CD14-positive monocyte (primary cell): ENCODE measurements at regions not wholly inside any gene's neighbourhood (a gene's known extent, or its start where the extent isn't known, plus 50 kb on each side); places are given as distances from the start of the nearest gene placed in this dataset.
A peak's percentile ranks its signal among the peaks of the same experiment; 100 is the strongest.
"Not testable (repeated sequence)": the region's sequence is repeated elsewhere in the genome, so short reads cannot be mapped to it uniquely, and the experiment has no call there.

Experiments used
- DNase-seq, 3 donors: peaks; one replicate each; pipeline ENCODE4 v3.0.0-alpha.2; 2011 to 2022
- H2AFZ ChIP-seq: 2 replicates; pipeline ENCODE4 v1.6.0; 2012; ENCODE audit warnings: mild to moderate bottlenecking, low read depth, low read length, inconsistent platforms; ENCODE audit not compliant: insufficient read depth, poor library complexity, severe bottlenecking
- H3K27ac ChIP-seq, 2 donors: 1 replicate in 1 of 2; 2 replicates in 1 of 2; pipeline ENCODE4 v1.5.1; 2012 to 2013; ENCODE audit warnings: low read length in 2 of 2, control low read depth in 1 of 2, inconsistent platforms in 1 of 2, low read depth in 1 of 2, mild to moderate bottlenecking in 1 of 2
- H3K27me3 ChIP-seq, 2 donors: one replicate each; pipeline versions ENCODE4 v1.6.0 to v1.6.1; 2011 to 2013; ENCODE audit warnings: low read length in 2 of 2; ENCODE audit not compliant: control insufficient read depth in 2 of 2, insufficient read depth in 2 of 2
- H3K36me3 ChIP-seq, 2 donors: replicated peaks in 1 of 2; 1 replicate in 1 of 2; 2 replicates in 1 of 2; pipeline versions ENCODE4 v1.5.1 to v1.6.1; 2012 to 2013; ENCODE audit warnings: low read length in 2 of 2, control low read depth in 1 of 2, inconsistent platforms in 1 of 2, mild to moderate bottlenecking in 1 of 2; ENCODE audit not compliant: insufficient read depth in 2 of 2, control insufficient read depth in 1 of 2
- H3K4me1 ChIP-seq, 2 donors: 1 replicate in 1 of 2; 2 replicates in 1 of 2; pipeline versions ENCODE4 v1.5.1 to v1.6.1; 2012 to 2013; ENCODE audit warnings: low read length in 2 of 2, control low read depth in 1 of 2, inconsistent platforms in 1 of 2, mild to moderate bottlenecking in 1 of 2, moderate library complexity in 1 of 2; ENCODE audit not compliant: insufficient read depth in 2 of 2, control insufficient read depth in 1 of 2
- H3K4me2 ChIP-seq: replicated peaks from 2 replicates; pipeline ENCODE3; 2012; ENCODE audit warnings: low read length, moderate library complexity, mild to moderate bottlenecking; ENCODE audit not compliant: poor library complexity, severe bottlenecking; ENCODE audit errors: extremely low read depth
- H3K4me3 ChIP-seq, 3 experiments: fragments of 200-600 bp in 1 of 3; sonication (generic) in 1 of 3; replicated peaks in 1 of 3; 1 replicate in 2 of 3; 2 replicates in 1 of 3; pipeline ENCODE4 v1.5.1; 2011 to 2013; ENCODE audit warnings: low read length in 3 of 3, mild to moderate bottlenecking in 3 of 3, control low read depth in 2 of 3, low read depth in 2 of 3, inconsistent platforms in 1 of 3, moderate library complexity in 1 of 3
- H3K79me2 ChIP-seq: 2 replicates; pipeline ENCODE4 v1.6.0; 2012; ENCODE audit warnings: mild to moderate bottlenecking, control low read depth, inconsistent platforms, low read length, moderate library complexity; ENCODE audit not compliant: insufficient read depth
- H3K9ac ChIP-seq: 2 replicates; pipeline ENCODE4 v1.6.0; 2017; ENCODE audit warnings: low read length, mild to moderate bottlenecking; ENCODE audit not compliant: insufficient read depth, poor library complexity, severe bottlenecking
- H3K9me3 ChIP-seq, 2 donors: replicated peaks in 1 of 2; 1 replicate in 1 of 2; 2 replicates in 1 of 2; pipeline versions ENCODE4 v1.5.1 to v1.6.1; 2012 to 2013; ENCODE audit warnings: low read length in 2 of 2, control low read depth in 1 of 2; ENCODE audit not compliant: control insufficient read depth in 1 of 2, insufficient read depth in 1 of 2
- H4K20me1 ChIP-seq: 2 replicates; pipeline ENCODE4 v1.6.0; 2012; ENCODE audit warnings: mild to moderate bottlenecking, low read length, control low read depth, moderate library complexity; ENCODE audit not compliant: insufficient read depth
- H3K27ac Mint-ChIP-seq, 7 donors: one replicate each; pipeline ENCODE4 v1.8.0; 2020; ENCODE audit warnings: mild to moderate bottlenecking in 7 of 7, mixed read lengths in 7 of 7, moderate library complexity in 6 of 7, inconsistent platforms in 2 of 7
- H3K27me3 Mint-ChIP-seq, 3 donors: one replicate each; pipeline ENCODE4 v1.8.0; 2021 to 2022; ENCODE audit warnings: low read depth in 3 of 3, mild to moderate bottlenecking in 3 of 3, mixed read lengths in 3 of 3, moderate library complexity in 3 of 3, inconsistent platforms in 1 of 3
- H3K36me3 Mint-ChIP-seq, 2 donors: one replicate each; pipeline ENCODE4 v1.8.0; 2020; ENCODE audit warnings: mixed read lengths in 2 of 2, inconsistent platforms in 1 of 2, mild to moderate bottlenecking in 1 of 2
- H3K4me1 Mint-ChIP-seq: one replicate; pipeline ENCODE4 v1.8.0; 2020; ENCODE audit warnings: mild to moderate bottlenecking, mixed read lengths
- H3K4me3 Mint-ChIP-seq, 2 donors: one replicate each; pipeline ENCODE4 v1.8.0; 2020; ENCODE audit warnings: mild to moderate bottlenecking in 2 of 2, mixed read lengths in 2 of 2, moderate library complexity in 1 of 2
- H3K9me3 Mint-ChIP-seq, 7 donors: one replicate each; pipeline ENCODE4 v1.8.0; 2020 to 2022; ENCODE audit warnings: mixed read lengths in 7 of 7, mild to moderate bottlenecking in 6 of 7, moderate library complexity in 6 of 7, inconsistent platforms in 2 of 7
- CTCF ChIP-seq: fragments of 200-600 bp; IDR thresholded peaks from one replicate; pipeline ENCODE4 v1.8.0; 2022; ENCODE audit warnings: antibody characterized with exemption, mild to moderate bottlenecking
- WGBS: methylation state at CpG from one replicate; pipeline ENCODE4 v1.1.5; 2013; ENCODE audit warnings: missing lambda C conversion rate; ENCODE audit not compliant: insufficient coverage; 5-methylcytosine and 5-hydroxymethylcytosine counted together
- intact Hi-C, 2 donors: fragments of 100-400 bp; cut with micrococcal nuclease; formaldehyde crosslinking; loops; one replicate each; pipeline versions ENCODE4 v1.15.0 to v1.15.1; 2023

DNA sequence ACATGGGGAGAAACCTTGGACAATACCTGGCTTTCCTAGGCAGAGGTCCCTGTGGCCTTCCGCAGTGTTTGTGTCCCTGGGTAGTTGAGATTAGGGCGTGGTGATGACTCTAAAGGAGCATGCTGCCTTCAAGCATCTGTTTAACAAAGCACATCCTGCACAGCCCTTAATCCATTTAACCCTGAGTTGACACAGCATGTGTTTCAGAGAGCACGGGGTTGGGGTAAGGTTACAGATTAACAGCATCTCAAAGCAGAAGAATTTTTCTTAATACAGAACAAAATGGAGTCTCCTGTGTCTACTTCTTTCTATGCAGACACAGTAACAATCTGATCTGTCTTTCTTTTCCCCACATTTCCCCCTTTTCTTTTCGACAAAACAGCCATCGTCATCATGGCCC, 244.7 kb upstream of the PRKCQ start:
- WGBS = no CpG with 5 or more reads among the region's 5 CpGs
- intact Hi-C loops, H3K79me2 ChIP-seq: not testable (repeated sequence)

GRCh38 chr10:6823770-6824169, 243.7 kb upstream of the PRKCQ start:
- H3K4me1 Mint-ChIP-seq = peaks cover 10% of the 10 kb centered on the region
- intact Hi-C loops = no loop called here
- Histone ChIP-seq H3K4me3 (no peak overlapping the region), H3K4me1 (peaks cover 3 to 9% of the 10 kb centered on the region in 2 donors), H3K27me3 (no peaks in the 10 kb centered on the region), H3K36me3 (no peaks in the 10 kb centered on the region), H3K4me2 (no peak overlapping the region), H3K9me3 (no peaks in the 10 kb centered on the region), H3K79me2 (no peaks in the 10 kb centered on the region), H4K20me1 (no peaks in the 10 kb centered on the region), H2AFZ (no peak overlapping the region), H3K27ac (no peak overlapping the region), H3K9ac (no peak overlapping the region)
- H3K36me3 Mint-ChIP-seq = no peaks in the 10 kb centered on the region
- H3K27ac Mint-ChIP-seq = peak overlapping the region in 1 of 7 donors; percentile 40
- H3K9me3 Mint-ChIP-seq = peaks cover 0 to 4% (median 0%) of the 10 kb centered on the region in 7 donors
- H3K4me3 Mint-ChIP-seq = no peak overlapping the region
- no CpG with 5 or more reads among the region's 1 CpG for WGBS
- H3K27me3 Mint-ChIP-seq = peaks cover 0 to 4% (median 0%) of the 10 kb centered on the region in 3 donors
- no peak for TF ChIP-seq CTCF
- DNase-seq = no peak

More for the DNA sequence above, 244.7 kb upstream of the PRKCQ start:
- H3K4me1 ChIP-seq, H3K4me1 Mint-ChIP-seq, H3K27ac ChIP-seq, H3K27me3 Mint-ChIP-seq, H2AFZ ChIP-seq, H3K9me3 ChIP-seq, H3K36me3 ChIP-seq, DNase-seq, H3K36me3 Mint-ChIP-seq, H4K20me1 ChIP-seq, H3K4me2 ChIP-seq, H3K27ac Mint-ChIP-seq, H3K9ac ChIP-seq, H3K4me3 Mint-ChIP-seq, H3K27me3 ChIP-seq, H3K9me3 Mint-ChIP-seq, H3K4me3 ChIP-seq: not testable (repeated sequence)
